Left lung (tissue), 4 donors: ENCODE measurements at regions not wholly inside any gene's neighbourhood (a gene's known extent, or its start where the extent isn't known, plus 50 kb on each side); places are given as distances from the start of the nearest gene placed in this dataset.

Source experiments
- ATAC-seq: fragments of 200-7000 bp; cut with Tn5 transposase; one replicate; pipeline ENCODE4 v1.9.1; 2020; ENCODE audit warnings: moderate library complexity
- DNase-seq, 4 donors: peaks; one replicate each; pipeline ENCODE4 v3.0.0-alpha.2; 2013 to 2020
- H3K27ac ChIP-seq, 2 donors: fragments of 200-600 bp; sonication (generic) in 1 of 2; one replicate each; pipeline versions ENCODE4 v1.5.0 to v1.8.0; 2020 to 2021
- H3K27me3 ChIP-seq, 2 donors: fragments of 200-600 bp; sonication (generic) in 1 of 2; one replicate each; pipeline versions ENCODE4 v1.5.0 to v1.8.0; 2020 to 2021
- H3K36me3 ChIP-seq, 2 donors: fragments of 200-600 bp; sonication (generic) in 1 of 2; one replicate each; pipeline versions ENCODE4 v1.5.0 to v1.8.0; 2020 to 2021
- H3K4me1 ChIP-seq, 2 donors: fragments of 200-600 bp; one replicate each; pipeline ENCODE4 v1.8.0; 2021
- H3K4me3 ChIP-seq, 2 donors: fragments of 200-600 bp; sonication (generic) in 1 of 2; one replicate each; pipeline versions ENCODE4 v1.5.0 to v1.8.0; 2020 to 2021; ENCODE audit warnings: mild to moderate bottlenecking in 1 of 2
- H3K9me3 ChIP-seq, 2 donors: fragments of 200-600 bp; sonication (generic) in 1 of 2; one replicate each; pipeline versions ENCODE4 v1.5.0 to v1.8.0; 2020 to 2021
- intact Hi-C, 2 donors: fragments of 100-400 bp; cut with DNase I; formaldehyde crosslinking; loops; one replicate each; pipeline versions ENCODE4 v1.11.2 to v1.14.2; 2022
- TF ChIP-seq, protein P1 (sequence below), 2 donors: fragments of 200-600 bp; sonication (generic) in 1 of 2; IDR thresholded peaks; one replicate each; pipeline versions ENCODE4 v1.5.0 to v1.8.0; 2021; ENCODE audit warnings: antibody characterized with exemption in 2 of 2
- donor health status: DM: no; HTN: yes; CAD: no.
- donor health status: DM: no; HTN: no; CAD: no.

DNA sequence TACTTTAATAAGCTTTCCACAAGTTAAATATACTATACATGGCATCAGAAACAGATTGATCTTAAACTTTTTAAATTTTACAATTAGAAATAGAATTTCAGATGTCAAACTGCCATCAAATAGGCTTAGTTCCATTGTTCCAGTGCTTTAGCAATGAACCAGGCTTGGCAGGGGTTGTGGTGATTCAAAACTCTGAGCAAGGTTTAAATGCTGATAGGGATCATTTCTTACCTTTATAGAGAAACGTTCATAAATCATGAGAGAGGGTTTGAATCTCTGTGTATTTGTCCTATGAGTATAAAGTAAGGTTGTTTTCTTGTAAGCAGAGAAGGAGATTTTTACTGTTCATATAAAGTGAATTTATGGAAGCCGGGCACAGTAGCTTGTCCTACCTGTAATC, 794.5 kb upstream of the TBX3 start:
- H3K4me3 ChIP-seq = no peak overlapping the region
- ATAC-seq = no peak
- H3K27ac ChIP-seq = no peak overlapping the region
- intact Hi-C loops = no loop called here
- H3K4me1 ChIP-seq = no peaks in the 10 kb centered on the region
- no peaks in the 10 kb centered on the region for H3K9me3 ChIP-seq
- DNase-seq = no peak
- no peaks in the 10 kb centered on the region for H3K36me3 ChIP-seq
- TF ChIP-seq, protein P1, sequence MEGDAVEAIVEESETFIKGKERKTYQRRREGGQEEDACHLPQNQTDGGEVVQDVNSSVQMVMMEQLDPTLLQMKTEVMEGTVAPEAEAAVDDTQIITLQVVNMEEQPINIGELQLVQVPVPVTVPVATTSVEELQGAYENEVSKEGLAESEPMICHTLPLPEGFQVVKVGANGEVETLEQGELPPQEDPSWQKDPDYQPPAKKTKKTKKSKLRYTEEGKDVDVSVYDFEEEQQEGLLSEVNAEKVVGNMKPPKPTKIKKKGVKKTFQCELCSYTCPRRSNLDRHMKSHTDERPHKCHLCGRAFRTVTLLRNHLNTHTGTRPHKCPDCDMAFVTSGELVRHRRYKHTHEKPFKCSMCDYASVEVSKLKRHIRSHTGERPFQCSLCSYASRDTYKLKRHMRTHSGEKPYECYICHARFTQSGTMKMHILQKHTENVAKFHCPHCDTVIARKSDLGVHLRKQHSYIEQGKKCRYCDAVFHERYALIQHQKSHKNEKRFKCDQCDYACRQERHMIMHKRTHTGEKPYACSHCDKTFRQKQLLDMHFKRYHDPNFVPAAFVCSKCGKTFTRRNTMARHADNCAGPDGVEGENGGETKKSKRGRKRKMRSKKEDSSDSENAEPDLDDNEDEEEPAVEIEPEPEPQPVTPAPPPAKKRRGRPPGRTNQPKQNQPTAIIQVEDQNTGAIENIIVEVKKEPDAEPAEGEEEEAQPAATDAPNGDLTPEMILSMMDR (IDR thresholded peaks at IDR 0.05) = no peak
- no peaks in the 10 kb centered on the region for H3K27me3 ChIP-seq

DNA sequence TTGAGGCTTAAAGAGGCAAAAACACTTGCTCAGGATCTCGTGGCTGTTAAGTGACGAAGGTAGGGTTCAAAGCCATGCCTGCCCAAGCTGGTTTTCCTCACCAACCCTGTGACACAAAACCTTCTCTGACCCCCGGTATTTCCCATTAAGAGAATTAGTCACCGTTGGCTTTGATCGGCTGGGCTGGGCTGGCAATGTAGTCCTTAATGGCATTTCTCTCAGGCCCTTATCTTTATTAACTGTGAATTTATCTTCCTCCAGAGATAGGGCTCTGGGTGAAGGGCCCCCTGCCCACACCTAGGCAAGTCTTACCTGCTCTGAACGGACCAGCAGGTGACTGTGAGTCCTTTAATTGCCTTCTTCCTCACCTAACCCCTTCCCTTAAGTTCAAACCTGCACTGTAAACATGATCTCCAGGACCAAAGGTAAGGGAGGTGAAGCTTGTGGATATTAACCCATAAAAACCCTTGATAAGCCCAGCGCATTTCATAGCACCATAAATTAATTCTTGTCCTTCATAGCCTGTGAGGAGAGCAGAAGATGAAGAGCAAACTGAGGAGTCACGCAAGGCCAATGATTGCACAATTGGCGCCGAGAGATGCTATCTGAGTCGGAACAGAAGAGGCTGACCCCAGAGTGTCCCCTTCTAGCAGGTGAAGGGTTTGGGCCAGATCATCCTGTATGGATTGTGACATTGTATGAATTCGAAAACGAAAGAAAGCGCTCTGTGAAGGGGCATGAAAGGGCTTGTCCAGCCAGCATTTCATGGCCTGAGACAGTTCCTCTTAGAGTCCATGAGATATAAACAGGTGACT, 790.8 kb upstream of the TBX3 start:
- Histone ChIP-seq H3K27ac (no peak overlapping the region), H3K27me3 (no peaks in the 10 kb centered on the region), H3K4me1 (no peaks in the 10 kb centered on the region), H3K4me3 (no peak overlapping the region), H3K36me3 (no peaks in the 10 kb centered on the region), H3K9me3 (no peaks in the 10 kb centered on the region)
- DNase-seq = no peak
- TF ChIP-seq, protein P1 (IDR thresholded peaks at IDR 0.05) = no peak
- intact Hi-C loops = no loop called here
- ATAC-seq = no peak

DNA sequence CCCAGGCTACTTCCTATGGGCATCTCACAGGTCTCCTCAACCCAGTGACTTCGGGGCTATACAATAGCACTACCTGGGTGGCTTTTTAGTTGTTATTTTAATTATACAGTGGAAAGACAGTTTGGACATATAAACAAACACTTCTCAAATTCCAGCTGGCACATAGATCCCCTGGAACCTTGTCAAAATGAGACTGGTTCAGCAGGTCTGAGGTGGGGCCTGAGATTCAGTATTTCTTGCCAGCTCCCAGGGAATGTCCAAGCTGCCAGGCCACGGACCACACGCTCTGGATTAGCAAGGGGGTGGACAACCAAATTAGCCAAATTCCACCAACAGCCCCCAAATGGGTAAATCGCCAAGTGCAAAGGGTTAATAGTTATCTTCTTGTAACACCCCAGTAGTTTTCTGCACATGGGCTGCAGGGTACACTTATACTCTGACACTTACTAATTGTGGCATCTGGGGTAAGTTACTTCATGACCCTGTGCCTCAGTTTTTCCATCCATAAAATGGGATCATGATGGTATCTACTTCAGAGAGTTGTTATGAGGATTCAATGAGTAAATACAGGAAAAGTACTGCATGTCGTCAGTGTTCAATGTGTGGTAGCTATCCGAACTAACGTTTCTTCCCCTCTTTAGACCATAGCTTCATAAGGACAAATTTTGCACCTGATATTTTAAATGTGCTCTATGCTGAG, 789.4 kb upstream of the TBX3 start:
- Histone ChIP-seq H3K27ac (no peak overlapping the region), H3K27me3 (no peaks in the 10 kb centered on the region), H3K4me1 (no peaks in the 10 kb centered on the region), H3K4me3 (no peak overlapping the region), H3K36me3 (no peaks in the 10 kb centered on the region), H3K9me3 (no peaks in the 10 kb centered on the region)
- DNase-seq (no peak), ATAC-seq (no peak)
- intact Hi-C loops = no loop called here
- TF ChIP-seq, protein P1 (IDR thresholded peaks at IDR 0.05) = no peak

DNA sequence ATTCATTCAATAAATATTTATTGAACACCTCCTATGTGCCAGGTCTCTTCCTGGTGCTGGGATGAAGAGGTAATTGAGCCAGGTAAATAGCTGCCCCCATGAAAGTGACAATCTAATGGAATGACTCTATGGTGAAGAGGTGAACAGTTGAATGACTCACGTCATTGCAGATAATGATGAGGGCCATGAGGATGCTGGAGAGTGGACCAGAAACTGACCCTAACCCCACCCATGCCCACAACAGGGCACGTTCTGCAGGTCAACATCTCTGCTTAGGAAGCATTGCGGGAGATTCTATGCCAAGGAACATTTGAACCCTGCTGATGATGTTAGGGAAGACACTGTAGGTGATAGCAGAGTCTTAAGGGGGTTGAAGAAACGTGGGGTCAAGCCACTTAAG, 788.9 kb upstream of the TBX3 start:
- no peaks in the 10 kb centered on the region for H3K36me3 ChIP-seq
- intact Hi-C loops = no loop called here

DNA sequence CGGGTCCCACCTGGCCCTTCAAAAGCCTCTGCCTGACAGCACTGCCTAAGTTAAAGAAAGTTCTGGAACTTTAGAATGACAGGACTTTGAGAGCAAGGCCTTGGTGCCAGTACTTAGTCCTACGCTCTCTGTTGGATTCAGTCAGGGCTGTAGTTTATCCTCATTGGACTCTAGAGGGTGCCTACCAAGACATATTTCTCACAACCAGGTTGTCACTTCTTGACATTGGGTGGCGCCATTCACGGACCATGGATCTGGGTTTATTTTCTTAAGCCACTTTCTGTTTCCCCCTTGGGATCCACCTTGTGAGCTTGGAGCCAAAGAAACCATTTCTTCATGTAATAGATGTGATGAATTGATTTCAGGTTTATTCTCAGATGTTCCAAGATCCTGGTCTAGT, 787.0 kb upstream of the TBX3 start:
- ATAC-seq (no peak), DNase-seq (no peak)
- no peaks in the 10 kb centered on the region for H3K4me1 ChIP-seq
- no peaks in the 10 kb centered on the region for H3K9me3 ChIP-seq
- H3K36me3 ChIP-seq = no peaks in the 10 kb centered on the region
- H3K4me3 ChIP-seq = no peak overlapping the region
- H3K27me3 ChIP-seq = no peaks in the 10 kb centered on the region
- intact Hi-C loops = no loop called here
- TF ChIP-seq, protein P1 (IDR thresholded peaks at IDR 0.05) = no peak
- H3K27ac ChIP-seq = no peak overlapping the region

More for the DNA sequence above, 788.9 kb upstream of the TBX3 start:
- H3K4me3 ChIP-seq = no peak overlapping the region
- DNase-seq = no peak
- ATAC-seq = no peak
- H3K4me1 ChIP-seq = no peaks in the 10 kb centered on the region
- H3K9me3 ChIP-seq = no peaks in the 10 kb centered on the region
- H3K27ac ChIP-seq = no peak overlapping the region
- TF ChIP-seq, protein P1 (IDR thresholded peaks at IDR 0.05) = no peak
- no peaks in the 10 kb centered on the region for H3K27me3 ChIP-seq
